HepG2 (cell line): ENCODE measurements at regions not wholly inside any gene's neighbourhood (a gene's known extent, or its start where the extent isn't known, plus 50 kb on each side); places are given as distances from the start of the nearest gene placed in this dataset.

ENCODE experiments used
- FOXP1 ChIP-seq, 2 experiments: fragments of 450-650 bp in 1 of 2; IDR thresholded peaks; 2 replicates each; pipeline ENCODE4 v1.6.1; 2017 to 2018; ENCODE audit warnings: antibody characterized with exemption in 1 of 2
- PITX1 ChIP-seq: sonication (generic); formaldehyde crosslinking; IDR thresholded peaks from 2 replicates; pipeline ENCODE4 v1.5.1; 2020; ENCODE audit warnings: mild to moderate bottlenecking, missing genetic modification reagents
- RBAK ChIP-seq: sonication (generic); formaldehyde crosslinking; IDR thresholded peaks from 2 replicates; pipeline ENCODE4 v1.5.1; 2020; ENCODE audit warnings: mild to moderate bottlenecking, missing genetic modification reagents
- RFXANK ChIP-seq: IDR thresholded peaks from 2 replicates; pipeline ENCODE4 v1.6.1; 2016
- SMARCE1 ChIP-seq: fragments of 450-650 bp; IDR thresholded peaks from 2 replicates; pipeline ENCODE4 v1.6.1; 2017; ENCODE audit warnings: borderline replicate concordance
- ZNF430 ChIP-seq: sonication (generic); formaldehyde crosslinking; IDR thresholded peaks from 2 replicates; pipeline ENCODE4 v1.9.0; 2021; ENCODE audit warnings: mild to moderate bottlenecking, missing genetic modification reagents
- ZNF672 ChIP-seq: sonication (generic); formaldehyde crosslinking; IDR thresholded peaks from 2 replicates; pipeline ENCODE4 v1.8.1; 2022; ENCODE audit warnings: missing genetic modification reagents
- TF ChIP-seq, protein P1 (sequence below): sonication (generic); formaldehyde crosslinking; IDR thresholded peaks from 2 replicates; pipeline ENCODE4 v1.5.0; 2020; ENCODE audit warnings: missing genetic modification reagents, mild to moderate bottlenecking, borderline replicate concordance
- TF ChIP-seq, protein P2 (sequence below): sonication (generic); formaldehyde crosslinking; IDR thresholded peaks from 2 replicates; pipeline ENCODE4 v1.4.0; 2020; ENCODE audit warnings: low read depth, mild to moderate bottlenecking, missing genetic modification reagents
- TF ChIP-seq, protein P3 (sequence below): sonication (generic); formaldehyde crosslinking; IDR thresholded peaks from 2 replicates; pipeline ENCODE4 v1.4.0; 2020; ENCODE audit warnings: mild to moderate bottlenecking, missing genetic modification reagents
- TF ChIP-seq, protein P4 (sequence below): sonication (generic); formaldehyde crosslinking; IDR thresholded peaks from 2 replicates; pipeline ENCODE4 v1.4.0; 2020; ENCODE audit warnings: missing genetic modification reagents
- TF ChIP-seq, protein P5 (sequence below): sonication (generic); formaldehyde crosslinking; IDR thresholded peaks from 2 replicates; pipeline ENCODE4 v1.4.0; 2020; ENCODE audit warnings: mild to moderate bottlenecking, low read depth, missing genetic modification reagents

DNA sequence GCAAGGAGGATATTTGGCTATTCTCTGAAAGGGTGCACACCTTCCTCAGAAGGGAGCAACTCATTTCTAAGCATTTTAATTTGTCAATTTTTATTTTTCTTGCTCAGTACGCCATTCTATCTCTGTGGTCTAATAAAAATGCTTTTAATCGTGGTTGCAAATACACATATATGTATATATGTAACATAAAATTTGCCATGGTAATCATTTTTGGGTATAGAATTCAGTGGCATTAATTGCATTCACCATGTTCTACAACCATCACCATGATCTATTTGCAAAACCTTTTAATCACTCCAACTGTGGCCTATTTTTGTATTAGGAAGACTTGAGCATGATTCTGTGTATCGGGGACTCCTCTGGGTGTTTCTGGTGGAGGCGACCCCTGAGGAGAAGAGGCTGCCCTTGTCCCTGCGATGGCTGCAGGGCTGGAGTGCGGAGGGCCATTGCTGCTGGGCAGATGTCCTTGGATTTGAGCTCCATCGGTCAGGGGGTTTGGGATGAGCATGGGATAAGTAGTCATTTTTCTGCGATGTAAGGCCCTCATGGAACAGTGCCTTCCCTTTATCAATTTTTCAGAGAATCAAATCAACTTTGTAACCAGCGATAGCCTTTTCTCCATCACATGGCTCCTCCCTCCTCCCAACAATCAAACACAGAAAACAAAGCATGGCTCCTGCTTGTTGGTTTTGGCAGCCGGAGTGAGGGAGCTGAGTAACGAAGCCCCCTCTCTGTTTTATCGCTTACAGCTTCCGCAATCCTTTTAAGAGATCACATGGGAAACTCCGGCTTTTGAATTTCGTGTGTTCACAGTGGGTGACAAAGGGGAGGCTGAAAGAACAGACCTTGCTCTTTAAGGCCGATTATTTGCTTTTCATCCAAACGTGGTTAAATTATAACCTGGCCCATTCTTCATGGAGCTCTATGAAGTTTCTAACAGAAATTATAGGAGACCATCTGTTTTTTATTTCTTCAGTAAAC, 187.3 kb downstream of the TENT4A start (continued):
- TF ChIP-seq SMARCE1 (no peak), RBAK (CRISPR knock-in tag) (no peak), ZNF430 (CRISPR knock-in tag) (no peak), RFXANK (CRISPR knock-in tag) (no peak), PITX1 (CRISPR knock-in tag) (0 out of 2 replicates have a peak, but pooled peaks have one; percentile 30), FOXP1 (IDR thresholded peaks at IDR 0.05) (no peak), FOXP1 (CRISPR knock-in tag; IDR thresholded peaks at IDR 0.05) (peak; percentile 51), ZNF672 (no peak)
- TF ChIP-seq, protein P1, sequence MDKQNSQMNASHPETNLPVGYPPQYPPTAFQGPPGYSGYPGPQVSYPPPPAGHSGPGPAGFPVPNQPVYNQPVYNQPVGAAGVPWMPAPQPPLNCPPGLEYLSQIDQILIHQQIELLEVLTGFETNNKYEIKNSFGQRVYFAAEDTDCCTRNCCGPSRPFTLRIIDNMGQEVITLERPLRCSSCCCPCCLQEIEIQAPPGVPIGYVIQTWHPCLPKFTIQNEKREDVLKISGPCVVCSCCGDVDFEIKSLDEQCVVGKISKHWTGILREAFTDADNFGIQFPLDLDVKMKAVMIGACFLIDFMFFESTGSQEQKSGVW (CRISPR knock-in tag): no peak
- TF ChIP-seq, protein P2, sequence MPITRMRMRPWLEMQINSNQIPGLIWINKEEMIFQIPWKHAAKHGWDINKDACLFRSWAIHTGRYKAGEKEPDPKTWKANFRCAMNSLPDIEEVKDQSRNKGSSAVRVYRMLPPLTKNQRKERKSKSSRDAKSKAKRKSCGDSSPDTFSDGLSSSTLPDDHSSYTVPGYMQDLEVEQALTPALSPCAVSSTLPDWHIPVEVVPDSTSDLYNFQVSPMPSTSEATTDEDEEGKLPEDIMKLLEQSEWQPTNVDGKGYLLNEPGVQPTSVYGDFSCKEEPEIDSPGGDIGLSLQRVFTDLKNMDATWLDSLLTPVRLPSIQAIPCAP (CRISPR knock-in tag): no peak
- TF ChIP-seq, protein P3, sequence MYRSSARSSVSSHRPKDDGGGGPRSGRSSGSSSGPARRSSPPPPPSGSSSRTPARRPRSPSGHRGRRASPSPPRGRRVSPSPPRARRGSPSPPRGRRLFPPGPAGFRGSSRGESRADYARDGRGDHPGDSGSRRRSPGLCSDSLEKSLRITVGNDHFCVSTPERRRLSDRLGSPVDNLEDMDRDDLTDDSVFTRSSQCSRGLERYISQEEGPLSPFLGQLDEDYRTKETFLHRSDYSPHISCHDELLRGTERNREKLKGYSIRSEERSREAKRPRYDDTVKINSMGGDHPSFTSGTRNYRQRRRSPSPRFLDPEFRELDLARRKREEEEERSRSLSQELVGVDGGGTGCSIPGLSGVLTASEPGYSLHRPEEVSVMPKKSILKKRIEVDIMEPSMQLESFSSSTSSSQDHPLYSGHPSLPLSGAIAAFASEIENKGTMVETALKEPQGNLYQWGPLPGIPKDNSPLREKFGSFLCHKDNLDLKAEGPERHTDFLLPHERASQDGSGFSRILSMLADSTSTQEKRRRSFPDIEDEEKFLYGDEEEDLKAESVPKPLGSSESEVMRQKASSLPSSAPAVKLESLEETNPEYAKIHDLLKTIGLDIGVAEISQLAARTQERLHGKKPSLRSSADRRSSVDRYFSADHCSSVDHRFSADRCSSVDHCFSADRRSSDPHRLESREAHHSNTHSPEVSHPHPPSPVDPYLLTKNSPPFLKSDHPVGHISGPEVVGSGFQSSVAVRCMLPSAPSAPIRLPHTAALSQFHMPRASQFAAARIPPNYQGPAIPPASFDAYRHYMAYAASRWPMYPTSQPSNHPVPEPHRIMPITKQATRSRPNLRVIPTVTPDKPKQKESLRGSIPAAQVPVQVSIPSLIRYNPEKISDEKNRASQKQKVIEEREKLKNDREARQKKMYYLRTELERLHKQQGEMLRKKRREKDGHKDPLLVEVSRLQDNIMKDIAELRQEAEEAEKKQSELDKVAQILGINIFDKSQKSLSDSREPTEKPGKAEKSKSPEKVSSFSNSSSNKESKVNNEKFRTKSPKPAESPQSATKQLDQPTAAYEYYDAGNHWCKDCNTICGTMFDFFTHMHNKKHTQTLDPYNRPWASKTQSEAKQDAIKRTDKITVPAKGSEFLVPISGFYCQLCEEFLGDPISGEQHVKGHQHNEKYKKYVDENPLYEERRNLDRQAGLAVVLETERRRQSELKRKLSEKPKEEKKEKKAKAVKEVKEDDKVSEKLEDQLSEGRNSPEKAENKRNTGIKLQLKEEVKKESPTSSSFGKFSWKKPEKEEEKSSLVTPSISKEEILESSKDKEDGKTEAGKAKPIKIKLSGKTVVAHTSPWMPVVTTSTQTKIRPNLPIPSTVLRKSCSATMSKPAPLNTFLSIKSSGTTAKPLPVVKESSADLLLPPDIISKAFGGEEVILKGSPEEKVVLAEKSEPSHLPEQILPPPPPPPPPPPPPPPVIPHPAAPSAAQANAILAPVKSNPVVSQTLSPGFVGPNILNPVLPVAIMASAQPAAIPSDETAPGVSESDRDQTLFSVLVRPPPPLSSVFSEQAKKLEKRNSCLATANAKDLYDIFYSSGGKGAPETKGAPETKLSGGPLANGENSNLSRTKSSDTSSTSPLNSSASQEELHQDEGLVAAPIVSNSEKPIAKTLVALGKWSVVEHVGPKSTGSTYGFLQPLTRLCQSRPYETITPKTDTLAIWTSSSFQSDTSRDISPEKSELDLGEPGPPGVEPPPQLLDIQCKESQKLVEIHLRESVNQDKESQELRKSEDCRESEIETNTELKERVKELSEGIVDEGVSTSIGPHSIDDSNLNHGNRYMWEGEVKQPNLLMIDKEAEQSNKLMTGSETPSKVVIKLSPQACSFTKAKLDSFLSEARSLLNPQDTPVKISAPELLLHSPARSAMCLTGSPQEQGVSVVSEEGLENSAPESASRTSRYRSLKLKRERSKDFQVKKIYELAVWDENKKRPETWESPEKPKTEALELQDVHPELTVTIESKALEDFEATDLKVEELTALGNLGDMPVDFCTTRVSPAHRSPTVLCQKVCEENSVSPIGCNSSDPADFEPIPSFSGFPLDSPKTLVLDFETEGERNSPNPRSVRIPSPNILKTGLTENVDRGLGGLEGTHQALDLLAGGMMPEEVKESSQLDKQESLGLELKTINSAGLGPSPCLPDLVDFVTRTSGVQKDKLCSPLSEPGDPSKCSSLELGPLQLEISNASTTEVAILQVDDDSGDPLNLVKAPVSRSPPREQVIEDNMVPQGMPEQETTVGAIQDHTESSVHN (CRISPR knock-in tag): no peak
- TF ChIP-seq, protein P4, sequence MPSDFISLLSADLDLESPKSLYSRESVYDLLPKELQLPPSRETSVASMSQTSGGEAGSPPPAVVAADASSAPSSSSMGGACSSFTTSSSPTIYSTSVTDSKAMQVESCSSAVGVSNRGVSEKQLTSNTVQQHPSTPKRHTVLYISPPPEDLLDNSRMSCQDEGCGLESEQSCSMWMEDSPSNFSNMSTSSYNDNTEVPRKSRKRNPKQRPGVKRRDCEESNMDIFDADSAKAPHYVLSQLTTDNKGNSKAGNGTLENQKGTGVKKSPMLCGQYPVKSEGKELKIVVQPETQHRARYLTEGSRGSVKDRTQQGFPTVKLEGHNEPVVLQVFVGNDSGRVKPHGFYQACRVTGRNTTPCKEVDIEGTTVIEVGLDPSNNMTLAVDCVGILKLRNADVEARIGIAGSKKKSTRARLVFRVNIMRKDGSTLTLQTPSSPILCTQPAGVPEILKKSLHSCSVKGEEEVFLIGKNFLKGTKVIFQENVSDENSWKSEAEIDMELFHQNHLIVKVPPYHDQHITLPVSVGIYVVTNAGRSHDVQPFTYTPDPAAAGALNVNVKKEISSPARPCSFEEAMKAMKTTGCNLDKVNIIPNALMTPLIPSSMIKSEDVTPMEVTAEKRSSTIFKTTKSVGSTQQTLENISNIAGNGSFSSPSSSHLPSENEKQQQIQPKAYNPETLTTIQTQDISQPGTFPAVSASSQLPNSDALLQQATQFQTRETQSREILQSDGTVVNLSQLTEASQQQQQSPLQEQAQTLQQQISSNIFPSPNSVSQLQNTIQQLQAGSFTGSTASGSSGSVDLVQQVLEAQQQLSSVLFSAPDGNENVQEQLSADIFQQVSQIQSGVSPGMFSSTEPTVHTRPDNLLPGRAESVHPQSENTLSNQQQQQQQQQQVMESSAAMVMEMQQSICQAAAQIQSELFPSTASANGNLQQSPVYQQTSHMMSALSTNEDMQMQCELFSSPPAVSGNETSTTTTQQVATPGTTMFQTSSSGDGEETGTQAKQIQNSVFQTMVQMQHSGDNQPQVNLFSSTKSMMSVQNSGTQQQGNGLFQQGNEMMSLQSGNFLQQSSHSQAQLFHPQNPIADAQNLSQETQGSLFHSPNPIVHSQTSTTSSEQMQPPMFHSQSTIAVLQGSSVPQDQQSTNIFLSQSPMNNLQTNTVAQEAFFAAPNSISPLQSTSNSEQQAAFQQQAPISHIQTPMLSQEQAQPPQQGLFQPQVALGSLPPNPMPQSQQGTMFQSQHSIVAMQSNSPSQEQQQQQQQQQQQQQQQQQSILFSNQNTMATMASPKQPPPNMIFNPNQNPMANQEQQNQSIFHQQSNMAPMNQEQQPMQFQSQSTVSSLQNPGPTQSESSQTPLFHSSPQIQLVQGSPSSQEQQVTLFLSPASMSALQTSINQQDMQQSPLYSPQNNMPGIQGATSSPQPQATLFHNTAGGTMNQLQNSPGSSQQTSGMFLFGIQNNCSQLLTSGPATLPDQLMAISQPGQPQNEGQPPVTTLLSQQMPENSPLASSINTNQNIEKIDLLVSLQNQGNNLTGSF (CRISPR knock-in tag): no peak
- TF ChIP-seq, protein P5, sequence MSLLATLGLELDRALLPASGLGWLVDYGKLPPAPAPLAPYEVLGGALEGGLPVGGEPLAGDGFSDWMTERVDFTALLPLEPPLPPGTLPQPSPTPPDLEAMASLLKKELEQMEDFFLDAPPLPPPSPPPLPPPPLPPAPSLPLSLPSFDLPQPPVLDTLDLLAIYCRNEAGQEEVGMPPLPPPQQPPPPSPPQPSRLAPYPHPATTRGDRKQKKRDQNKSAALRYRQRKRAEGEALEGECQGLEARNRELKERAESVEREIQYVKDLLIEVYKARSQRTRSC (CRISPR knock-in tag): no peak
